ENCODE measurements at regions not wholly inside any gene's neighbourhood (a gene's known extent, or its start where the extent isn't known, plus 50 kb on each side); places are given as distances from the start of the nearest gene placed in this dataset.
A peak's percentile ranks its signal among the peaks of the same experiment; 100 is the strongest.

DNA sequence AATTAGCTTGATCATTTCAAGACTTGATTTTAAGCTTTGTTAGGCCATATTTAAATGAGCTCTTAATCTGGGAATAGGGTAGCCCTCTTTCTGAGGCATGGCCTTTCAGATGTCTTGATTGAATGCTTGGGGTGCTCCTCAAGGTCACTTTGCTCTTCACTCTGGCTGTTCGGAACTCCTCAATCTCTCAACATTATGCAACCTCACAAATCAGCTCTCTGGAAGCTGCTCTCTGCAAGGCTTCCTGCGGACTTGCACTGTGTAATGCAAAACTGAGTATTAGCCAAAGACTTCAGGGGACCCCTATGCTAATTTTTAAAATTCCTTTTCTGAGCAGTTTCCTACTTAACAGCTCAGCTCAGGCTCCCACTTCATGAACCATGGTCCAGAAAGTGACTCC, 398.3 kb downstream of the PRDM5 start:
- Mint-ChIP-seq H3K36me3 (ENCODE audit: insufficient read depth, unreplicated experiment) (peaks cover 6% of the 10 kb centered on the region), H3K4me1 (ENCODE audit: insufficient read depth, unreplicated experiment) (no peaks in the 10 kb centered on the region), H3K27ac (ENCODE audit: low read depth, unreplicated experiment) (no peak overlapping the region), H3K4me3 (ENCODE audit: unreplicated experiment) (no peak overlapping the region), H3K9me3 (ENCODE audit: unreplicated experiment) (no peaks in the 10 kb centered on the region), H3K27me3 (ENCODE audit: insufficient read depth, unreplicated experiment) (no peaks in the 10 kb centered on the region)
- DNase-seq (ENCODE audit: unreplicated experiment) = no peak
- ChIA-PET CTCF (no interaction called here), POLR2A (interaction anchor here (0.5 kb wide), 1 partner anchor 515 kb away, joined by 3 read pairs; no protein-coding TSS in a partner anchor)
- BruUV-seq (replicated peaks) = no TSS peak
- TF ChIP-seq CTCF (IDR thresholded peaks at IDR 0.05; ENCODE audit: unreplicated experiment) = no peak
- intact Hi-C loops (cut with micrococcal nuclease) = no loop called here

- no TSS peak for BruUV-seq (replicated peaks)
- Mint-ChIP-seq H3K27me3 (ENCODE audit: insufficient read depth, unreplicated experiment) (no peaks in the 10 kb centered on the region), H3K9me3 (ENCODE audit: unreplicated experiment) (peaks cover 4% of the 10 kb centered on the region), H3K27ac (ENCODE audit: low read depth, unreplicated experiment) (no peak overlapping the region), H3K4me3 (ENCODE audit: unreplicated experiment) (no peak overlapping the region), H3K4me1 (ENCODE audit: insufficient read depth, unreplicated experiment) (no peaks in the 10 kb centered on the region), H3K36me3 (ENCODE audit: insufficient read depth, unreplicated experiment) (peaks cover 7% of the 10 kb centered on the region)
- ChIA-PET CTCF (no interaction called here), POLR2A (no interaction called here)
- intact Hi-C loops (cut with micrococcal nuclease) = no loop called here
- DNase-seq (ENCODE audit: unreplicated experiment) = no peak
- TF ChIP-seq CTCF (IDR thresholded peaks at IDR 0.05; ENCODE audit: unreplicated experiment) = no peak
Measured at GRCh38 chr4:120520761-120521160, 401.8 kb downstream of the PRDM5 start.

- H3K4me3 Mint-ChIP-seq (ENCODE audit: unreplicated experiment) = peak overlapping the region; percentile 60
Measured at GRCh38 chr4:120517966-120518365, 404.6 kb downstream of the PRDM5 start.

DNA sequence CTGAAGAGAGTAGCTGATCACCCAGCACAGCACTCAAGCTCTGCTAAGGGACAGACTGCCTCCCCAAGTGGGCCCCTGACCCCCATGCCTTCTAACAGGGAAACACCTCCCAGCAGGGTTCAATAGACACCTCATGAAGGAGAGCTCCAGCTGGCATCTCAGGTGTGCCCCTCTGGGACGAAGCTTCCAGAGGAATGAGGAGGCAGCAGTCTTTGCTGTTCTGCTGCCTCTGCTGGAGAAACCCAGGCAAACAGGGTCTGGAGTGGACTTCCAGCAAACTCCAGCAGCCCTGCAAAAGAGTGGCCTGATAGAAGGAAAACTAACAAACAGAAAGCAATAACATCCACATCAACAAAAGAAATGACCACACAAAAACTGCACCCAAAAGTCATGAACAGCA, 412.8 kb downstream of the PRDM5 start:
- intact Hi-C loops (cut with micrococcal nuclease) = no loop called here
- H3K36me3 Mint-ChIP-seq (ENCODE audit: insufficient read depth, unreplicated experiment) = no peaks in the 10 kb centered on the region
- H3K27me3 Mint-ChIP-seq (ENCODE audit: insufficient read depth, unreplicated experiment) = no peaks in the 10 kb centered on the region
- no peak for TF ChIP-seq CTCF (IDR thresholded peaks at IDR 0.05; ENCODE audit: unreplicated experiment)
- no peak overlapping the region for H3K4me3 Mint-ChIP-seq (ENCODE audit: unreplicated experiment)
- no peak for DNase-seq (ENCODE audit: unreplicated experiment)
- peaks cover 22% of the 10 kb centered on the region for H3K9me3 Mint-ChIP-seq (ENCODE audit: unreplicated experiment)
- H3K4me1 Mint-ChIP-seq (ENCODE audit: insufficient read depth, unreplicated experiment) = no peaks in the 10 kb centered on the region
- CTCF ChIA-PET = no interaction called here
- POLR2A ChIA-PET = no interaction called here
- no TSS peak for BruUV-seq (replicated peaks)
- H3K27ac Mint-ChIP-seq (ENCODE audit: low read depth, unreplicated experiment) = no peak overlapping the region

More at GRCh38 chr4:120517966-120518365, 404.6 kb downstream of the PRDM5 start:
- ChIA-PET CTCF (no interaction called here), POLR2A (no interaction called here)
- intact Hi-C loops (cut with micrococcal nuclease) = no loop called here
- no peaks in the 10 kb centered on the region for H3K27me3 Mint-ChIP-seq (ENCODE audit: insufficient read depth, unreplicated experiment)
- H3K4me1 Mint-ChIP-seq (ENCODE audit: insufficient read depth, unreplicated experiment) = no peaks in the 10 kb centered on the region
- H3K36me3 Mint-ChIP-seq (ENCODE audit: insufficient read depth, unreplicated experiment) = peaks cover 7% of the 10 kb centered on the region
- H3K9me3 Mint-ChIP-seq (ENCODE audit: unreplicated experiment) = peaks cover 8% of the 10 kb centered on the region
- peak; percentile 87 for DNase-seq (ENCODE audit: unreplicated experiment)
- no TSS peak for BruUV-seq (replicated peaks)
- peak overlapping the region; percentile 68 for H3K27ac Mint-ChIP-seq (ENCODE audit: low read depth, unreplicated experiment)
- no peak for TF ChIP-seq CTCF (IDR thresholded peaks at IDR 0.05; ENCODE audit: unreplicated experiment)

All from MCF 10A (cell line).